ENCODE measurements at regions not wholly inside any gene's neighbourhood (a gene's known extent, or its start where the extent isn't known, plus 50 kb on each side); places are given as distances from the start of the nearest gene placed in this dataset.
"Not testable (repeated sequence)": the region's sequence is repeated elsewhere in the genome, so short reads cannot be mapped to it uniquely, and the experiment has no call there.

DNA sequence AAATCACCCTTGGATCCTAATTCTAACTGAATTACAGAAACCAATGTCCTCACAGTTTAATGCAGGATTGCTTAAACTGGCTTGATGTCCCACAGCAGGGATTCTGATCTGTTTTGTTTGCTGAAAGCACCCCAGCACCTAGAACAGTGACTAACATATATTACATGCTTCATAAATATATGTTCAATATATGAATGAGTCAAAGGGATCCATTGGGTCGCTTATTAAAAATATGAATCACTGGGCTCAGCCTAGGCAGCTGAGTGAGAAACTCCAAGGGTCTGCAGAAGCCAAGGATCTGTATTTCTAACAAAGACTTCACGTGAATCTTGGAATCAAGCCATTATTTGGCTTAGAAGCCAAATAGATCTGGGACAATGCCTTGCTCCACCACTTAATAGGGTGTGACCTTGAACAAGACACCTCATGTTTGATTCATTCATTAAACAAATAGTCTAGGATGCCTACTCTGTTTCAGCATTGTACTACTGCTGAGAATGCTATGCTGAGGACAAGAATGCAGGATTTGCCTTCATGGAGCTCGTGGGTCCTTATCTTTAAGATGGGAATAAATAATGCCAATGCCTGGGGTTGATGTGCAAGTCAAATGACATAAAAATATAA, 103.4 kb upstream of the DLX6 start:
- intact Hi-C loops (cut with micrococcal nuclease) = no loop called here
- H3K9me3 Mint-ChIP-seq = no peaks in the 10 kb centered on the region
- H3K4me1 Mint-ChIP-seq (ENCODE audit: low read depth) = no peaks in the 10 kb centered on the region
- no peak overlapping the region for H3K27ac Mint-ChIP-seq
- peaks cover 11% of the 10 kb centered on the region for H3K27me3 Mint-ChIP-seq (ENCODE audit: low read depth)
- no peak overlapping the region for H3K4me3 Mint-ChIP-seq
- H3K36me3 Mint-ChIP-seq (ENCODE audit: low read depth) = no peaks in the 10 kb centered on the region
- DNase-seq = no peak
- CTCF ChIA-PET = interaction anchor here (0.6 kb wide), 1 partner anchor 19 kb away, joined by 3 read pairs; no protein-coding TSS in a partner anchor

DNA sequence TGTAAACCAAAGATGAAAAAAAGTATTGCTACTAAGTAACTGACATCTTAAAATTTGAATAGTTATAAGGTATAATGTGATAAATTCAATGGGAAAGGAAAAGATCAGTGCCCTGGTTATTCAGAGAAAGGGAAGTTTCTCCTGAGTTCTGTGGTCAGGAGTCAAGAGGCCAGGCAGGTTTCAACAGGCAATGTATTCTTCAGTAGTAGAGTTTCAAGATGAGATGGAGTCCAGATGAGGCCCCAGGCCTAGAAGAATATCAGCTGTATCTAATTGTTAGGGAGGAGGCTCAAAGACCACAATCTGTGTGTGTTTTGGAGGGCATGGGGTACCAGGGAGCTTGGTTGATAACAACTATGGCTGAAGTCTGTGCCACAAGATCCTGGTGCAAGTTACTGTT, 101.4 kb upstream of the DLX6 start:
- no peak for DNase-seq
- H3K36me3 Mint-ChIP-seq (ENCODE audit: low read depth) = no peaks in the 10 kb centered on the region
- H3K27ac Mint-ChIP-seq = no peak overlapping the region
- intact Hi-C loops (cut with micrococcal nuclease) = no loop called here
- peaks cover 14% of the 10 kb centered on the region for H3K27me3 Mint-ChIP-seq (ENCODE audit: low read depth)
- no peaks in the 10 kb centered on the region for H3K9me3 Mint-ChIP-seq
- H3K4me3 Mint-ChIP-seq = no peak overlapping the region
- CTCF ChIA-PET = interaction anchor here (0.6 kb wide), 1 partner anchor 361 kb away, joined by 3 read pairs; no protein-coding TSS in a partner anchor
- no peaks in the 10 kb centered on the region for H3K4me1 Mint-ChIP-seq (ENCODE audit: low read depth)

DNA sequence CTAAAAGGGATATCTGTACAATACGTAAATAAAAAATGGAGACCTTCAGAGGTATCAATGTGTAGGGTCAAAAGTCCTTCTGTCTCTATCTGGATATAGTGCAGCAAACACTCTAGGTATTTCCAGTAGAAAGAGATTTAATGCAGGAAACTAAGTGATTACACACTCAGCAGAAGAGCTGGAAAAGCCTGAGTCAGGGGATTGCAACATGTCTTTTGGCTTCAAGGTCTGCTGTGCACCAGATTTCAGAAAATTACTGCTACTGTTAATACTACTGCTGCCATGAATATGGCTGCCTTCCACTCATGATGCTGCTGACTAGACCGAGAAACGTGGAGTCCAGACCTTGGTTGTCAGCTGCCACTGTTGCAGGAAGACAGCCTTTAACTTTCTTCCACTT, 94.9 kb upstream of the DLX6 start:
- no peak for DNase-seq
- H3K9me3 Mint-ChIP-seq = no peaks in the 10 kb centered on the region
- no peaks in the 10 kb centered on the region for H3K36me3 Mint-ChIP-seq (ENCODE audit: low read depth)
- H3K4me3 Mint-ChIP-seq = no peak overlapping the region
- CTCF ChIA-PET = no interaction called here
- intact Hi-C loops (cut with micrococcal nuclease) = no loop called here
- H3K27ac Mint-ChIP-seq = no peak overlapping the region
- no peaks in the 10 kb centered on the region for H3K4me1 Mint-ChIP-seq (ENCODE audit: low read depth)
- peaks cover 22% of the 10 kb centered on the region for H3K27me3 Mint-ChIP-seq (ENCODE audit: low read depth)

DNA sequence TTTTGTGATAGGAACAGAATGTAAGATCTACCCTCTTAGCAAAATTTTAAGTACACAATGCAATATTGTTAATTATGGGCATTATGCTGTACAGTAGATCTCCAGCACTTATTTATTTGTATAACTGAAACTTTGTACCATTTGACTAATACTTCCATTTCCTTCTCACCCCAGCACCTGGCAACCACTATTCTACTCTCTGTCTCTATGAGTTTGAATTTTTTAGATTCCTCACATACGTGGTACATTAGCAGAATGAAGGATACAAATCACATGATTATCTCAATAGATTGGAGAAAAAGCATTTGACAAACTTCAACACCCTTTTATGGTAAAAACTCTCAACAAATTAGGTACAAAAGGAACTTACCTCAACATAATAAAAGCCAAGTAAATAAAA, 90.3 kb upstream of the DLX6 start:
- no peak overlapping the region for H3K4me3 Mint-ChIP-seq
- H3K36me3 Mint-ChIP-seq (ENCODE audit: low read depth) = no peaks in the 10 kb centered on the region
- H3K27me3 Mint-ChIP-seq (ENCODE audit: low read depth) = peaks cover 22% of the 10 kb centered on the region
- intact Hi-C loops (cut with micrococcal nuclease) = no loop called here
- no peak overlapping the region for H3K27ac Mint-ChIP-seq
- DNase-seq = no peak
- no peaks in the 10 kb centered on the region for H3K9me3 Mint-ChIP-seq
- CTCF ChIA-PET = no interaction called here
- H3K4me1 Mint-ChIP-seq (ENCODE audit: low read depth) = no peaks in the 10 kb centered on the region

DNA sequence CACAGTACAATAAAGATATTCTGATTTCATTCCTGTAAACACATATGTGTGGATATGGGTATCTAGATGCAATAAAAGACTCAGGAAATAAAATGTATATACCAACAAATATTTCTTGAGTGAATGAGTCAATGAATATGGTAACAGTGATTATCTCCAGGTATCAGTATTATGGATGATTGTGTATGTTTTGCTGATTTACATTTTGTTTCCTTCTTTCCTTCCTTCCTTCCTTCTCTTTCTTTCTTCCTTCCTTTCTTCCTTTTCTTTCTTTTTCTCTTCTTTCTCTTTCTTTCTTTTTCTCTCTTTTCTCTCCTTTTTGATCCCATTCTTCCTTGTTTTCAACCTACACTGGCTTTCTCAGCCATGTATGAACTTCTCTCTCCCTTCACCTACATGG, 85.3 kb upstream of the DLX6 start:
- H3K36me3 Mint-ChIP-seq (ENCODE audit: low read depth) = no peaks in the 10 kb centered on the region
- CTCF ChIA-PET = no interaction called here
- H3K4me3 Mint-ChIP-seq = no peak overlapping the region
- no peak overlapping the region for H3K27ac Mint-ChIP-seq
- no peak for DNase-seq
- intact Hi-C loops (cut with micrococcal nuclease) = no loop called here
- H3K9me3 Mint-ChIP-seq = no peaks in the 10 kb centered on the region
- no peaks in the 10 kb centered on the region for H3K4me1 Mint-ChIP-seq (ENCODE audit: low read depth)
- H3K27me3 Mint-ChIP-seq (ENCODE audit: low read depth) = peaks cover 28% of the 10 kb centered on the region

DNA sequence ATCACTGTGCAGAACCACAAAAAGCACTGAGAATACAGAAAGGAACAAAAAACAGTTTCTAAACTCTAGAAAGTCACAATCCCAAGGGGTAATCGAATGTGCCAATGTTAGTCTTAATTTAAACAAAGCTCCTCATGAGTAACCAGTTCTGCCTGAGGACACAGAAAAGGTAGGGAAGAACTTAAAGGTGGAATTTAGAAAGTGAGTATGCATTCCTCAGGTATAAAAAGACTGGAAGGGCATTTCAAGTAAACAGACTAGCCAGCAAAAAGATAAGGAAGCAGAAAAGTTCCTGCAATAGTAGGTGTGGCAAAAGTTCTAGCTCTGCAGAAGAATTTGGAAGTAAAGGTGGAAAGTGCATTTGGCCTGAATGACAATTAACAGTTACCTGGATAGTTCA, 84.6 kb upstream of the DLX6 start:
- Mint-ChIP-seq H3K27me3 (ENCODE audit: low read depth) (peaks cover 24% of the 10 kb centered on the region), H3K4me3 (no peak overlapping the region), H3K4me1 (ENCODE audit: low read depth) (no peaks in the 10 kb centered on the region), H3K27ac (no peak overlapping the region), H3K36me3 (ENCODE audit: low read depth) (no peaks in the 10 kb centered on the region), H3K9me3 (no peaks in the 10 kb centered on the region)
- CTCF ChIA-PET = no interaction called here
- intact Hi-C loops (cut with micrococcal nuclease) = no loop called here
- no peak for DNase-seq

DNA sequence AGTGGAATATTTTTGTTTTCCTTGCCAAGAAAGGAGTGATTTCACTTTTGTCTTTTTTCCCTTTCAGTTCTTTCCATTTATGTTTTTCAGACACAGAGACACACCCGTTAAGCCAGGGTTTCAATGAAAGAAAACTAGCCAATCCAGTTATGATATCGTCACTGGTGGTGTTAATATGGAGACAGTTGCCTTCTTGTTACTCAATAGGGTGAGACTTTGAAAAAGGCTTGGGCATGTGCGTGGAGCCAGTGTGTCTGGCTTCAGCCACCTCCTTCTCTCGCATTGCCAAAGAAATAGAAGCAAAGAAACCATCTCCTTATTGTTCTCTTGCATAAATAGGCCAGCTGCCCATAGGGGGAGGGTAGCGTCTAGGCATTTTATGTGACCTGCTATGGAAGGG, 84.1 kb upstream of the DLX6 start:
- DNase-seq = no peak
- CTCF ChIA-PET = no interaction called here
- intact Hi-C loops (cut with micrococcal nuclease) = no loop called here

DNA sequence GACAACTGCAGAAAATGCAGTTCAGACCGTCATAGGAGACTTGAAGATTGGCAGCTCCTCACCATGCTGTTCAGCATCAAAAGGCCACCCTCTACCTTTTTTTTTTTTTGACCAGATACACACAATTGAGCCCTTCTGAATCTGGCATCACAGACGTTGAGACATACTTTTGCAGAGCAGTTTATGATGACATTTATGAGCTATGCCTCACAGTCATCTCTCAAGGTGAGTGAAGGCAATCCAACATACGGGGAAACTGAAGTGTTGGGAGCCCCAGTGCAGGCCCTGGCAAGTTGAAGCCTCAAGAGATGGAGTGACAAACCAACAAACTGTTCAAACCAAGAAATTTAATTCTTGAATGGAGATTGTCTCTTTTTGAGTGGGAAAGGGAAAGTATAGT, 83.6 kb upstream of the DLX6 start:
- DNase-seq = no peak
- CTCF ChIA-PET = no interaction called here
- Mint-ChIP-seq H3K9me3 (no peaks in the 10 kb centered on the region), H3K27me3 (ENCODE audit: low read depth) (peaks cover 18% of the 10 kb centered on the region), H3K4me1 (ENCODE audit: low read depth) (no peaks in the 10 kb centered on the region), H3K4me3 (no peak overlapping the region), H3K27ac (no peak overlapping the region), H3K36me3 (ENCODE audit: low read depth) (no peaks in the 10 kb centered on the region)
- intact Hi-C loops (cut with micrococcal nuclease) = no loop called here

More for the DNA sequence above, 84.1 kb upstream of the DLX6 start:
- H3K27me3 Mint-ChIP-seq (ENCODE audit: low read depth) = peaks cover 21% of the 10 kb centered on the region
- no peak overlapping the region for H3K4me3 Mint-ChIP-seq
- H3K36me3 Mint-ChIP-seq (ENCODE audit: low read depth) = no peaks in the 10 kb centered on the region
- no peaks in the 10 kb centered on the region for H3K9me3 Mint-ChIP-seq
- H3K27ac Mint-ChIP-seq = no peak overlapping the region
- H3K4me1 Mint-ChIP-seq (ENCODE audit: low read depth) = no peaks in the 10 kb centered on the region

DNA sequence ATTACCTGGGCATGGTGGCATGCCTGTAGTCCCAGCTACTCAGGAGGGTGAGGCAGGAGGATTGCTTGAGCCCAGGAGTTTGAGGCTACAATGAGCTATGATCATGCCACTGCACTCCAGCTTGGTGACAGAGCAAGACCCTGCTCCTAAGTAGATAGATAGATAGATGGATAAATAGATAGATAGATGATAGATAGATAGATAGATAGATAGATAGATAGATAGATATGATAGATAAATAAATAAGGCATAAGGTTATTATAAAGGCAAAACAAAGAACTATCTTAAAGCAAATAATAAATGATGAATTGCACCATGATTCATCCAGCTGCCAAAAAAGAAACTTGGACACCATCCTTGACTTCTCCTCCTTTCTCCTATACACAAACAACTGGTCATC, 82.0 kb upstream of the DLX6 start:
- H3K9me3 Mint-ChIP-seq; H3K36me3 Mint-ChIP-seq (ENCODE audit: low read depth); H3K4me1 Mint-ChIP-seq (ENCODE audit: low read depth); CTCF ChIA-PET; intact Hi-C loops (cut with micrococcal nuclease); H3K4me3 Mint-ChIP-seq; DNase-seq; H3K27ac Mint-ChIP-seq: not testable (repeated sequence)
- H3K27me3 Mint-ChIP-seq (ENCODE audit: low read depth) = peaks cover 18% of the 10 kb centered on the region

DNA sequence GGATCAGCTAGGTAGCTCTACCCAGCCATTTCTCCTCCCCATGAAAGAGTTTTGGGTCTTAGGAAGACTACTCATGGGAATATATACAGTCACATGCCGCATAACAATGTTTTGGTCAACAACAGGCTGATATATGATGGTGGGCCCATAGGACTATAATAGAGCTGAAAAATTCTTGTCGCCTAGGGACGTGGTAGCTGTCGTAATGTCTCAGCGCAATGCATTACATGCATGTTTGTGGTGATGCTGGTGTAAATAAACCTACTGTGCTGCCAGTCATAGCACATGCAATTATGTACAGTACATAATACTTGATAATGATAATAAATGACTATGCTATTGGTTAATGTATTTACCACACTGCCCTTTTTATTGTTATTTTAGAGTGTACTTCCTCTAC, 78.2 kb upstream of the DLX6 start:
- DNase-seq = no peak
- H3K36me3 Mint-ChIP-seq (ENCODE audit: low read depth) = no peaks in the 10 kb centered on the region
- H3K4me1 Mint-ChIP-seq (ENCODE audit: low read depth) = no peaks in the 10 kb centered on the region
- no peak overlapping the region for H3K27ac Mint-ChIP-seq
- intact Hi-C loops (cut with micrococcal nuclease) = no loop called here
- no peaks in the 10 kb centered on the region for H3K9me3 Mint-ChIP-seq
- peaks cover 5% of the 10 kb centered on the region for H3K27me3 Mint-ChIP-seq (ENCODE audit: low read depth)
- H3K4me3 Mint-ChIP-seq = no peak overlapping the region
- CTCF ChIA-PET = interaction anchor here (1.0 kb wide), 1 partner anchor 54 kb away, joined by 3 read pairs; no protein-coding TSS in a partner anchor

DNA sequence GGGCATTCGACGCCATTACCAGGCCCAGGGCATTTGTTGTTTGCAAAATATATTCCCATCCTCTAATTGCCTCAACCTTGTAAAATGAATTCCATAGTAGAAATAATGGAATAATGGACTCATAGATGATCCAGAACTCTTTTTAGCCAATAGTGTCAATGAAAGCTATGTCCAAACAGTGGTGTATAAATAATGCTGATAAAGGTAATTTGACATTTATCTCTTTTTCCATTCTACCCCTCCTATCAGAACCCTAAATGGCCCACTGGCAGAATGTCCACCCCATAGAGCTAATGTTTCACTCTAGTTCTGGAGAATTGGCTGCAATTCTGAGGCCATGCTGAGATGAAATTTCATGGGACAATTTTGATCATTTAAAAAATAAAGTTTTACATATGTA, 76.4 kb upstream of the DLX6 start:
- Mint-ChIP-seq H3K9me3 (no peaks in the 10 kb centered on the region), H3K4me1 (ENCODE audit: low read depth) (no peaks in the 10 kb centered on the region), H3K27me3 (ENCODE audit: low read depth) (no peaks in the 10 kb centered on the region), H3K4me3 (no peak overlapping the region), H3K27ac (no peak overlapping the region), H3K36me3 (ENCODE audit: low read depth) (no peaks in the 10 kb centered on the region)
- intact Hi-C loops (cut with micrococcal nuclease) = no loop called here
- DNase-seq = no peak
- CTCF ChIA-PET = no interaction called here

DNA sequence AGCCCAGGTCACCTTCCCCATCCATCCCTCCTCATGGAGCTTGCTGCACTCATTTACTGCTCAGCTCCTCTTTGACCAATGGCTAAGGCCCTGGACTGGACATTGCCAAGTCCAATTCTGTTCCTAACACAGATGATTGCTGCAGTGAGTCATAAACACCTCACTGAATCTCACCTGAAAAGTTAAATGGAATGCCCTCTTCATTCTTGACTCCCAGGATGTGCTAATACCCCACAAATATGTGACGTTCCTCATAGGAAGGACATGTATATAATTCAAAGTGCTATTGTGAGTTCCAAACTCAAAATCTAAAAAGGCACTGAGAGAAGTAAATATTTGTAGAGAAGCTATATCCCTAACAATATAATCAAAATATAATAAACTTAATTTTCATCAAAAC, 73.5 kb upstream of the DLX6 start:
- no peak for DNase-seq
- CTCF ChIA-PET = no interaction called here
- peaks cover 6% of the 10 kb centered on the region for H3K27me3 Mint-ChIP-seq (ENCODE audit: low read depth)

DNA sequence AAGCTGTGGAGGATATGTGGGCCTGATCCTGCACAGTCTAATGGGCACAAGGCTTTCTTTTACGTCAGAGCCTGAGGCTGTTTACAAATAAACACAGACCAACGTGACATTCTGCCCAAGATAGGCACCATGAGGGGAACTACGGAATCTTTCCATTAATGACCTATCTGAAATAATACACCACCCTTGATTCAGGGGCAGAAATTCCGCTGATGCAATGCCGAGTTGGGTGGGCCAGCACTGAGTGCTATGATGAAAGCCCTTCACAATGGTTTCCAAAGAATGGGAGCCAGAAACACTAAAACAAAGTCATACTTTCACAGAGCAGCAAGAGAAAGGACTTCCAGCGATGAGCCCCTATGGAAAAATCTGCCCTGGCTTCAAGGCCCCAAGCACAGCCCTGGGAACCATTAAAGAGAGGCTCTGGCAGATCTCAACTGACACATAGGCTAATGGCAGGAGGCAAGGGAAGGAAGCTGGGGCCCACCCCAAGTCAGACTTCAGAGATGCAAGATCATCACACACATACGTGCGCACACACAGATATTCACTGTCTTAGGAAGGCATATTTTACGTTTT, 72.2 kb upstream of the DLX6 start:
- Mint-ChIP-seq H3K27ac (no peak overlapping the region), H3K27me3 (ENCODE audit: low read depth) (peaks cover 6% of the 10 kb centered on the region), H3K9me3 (no peaks in the 10 kb centered on the region), H3K4me1 (ENCODE audit: low read depth) (no peaks in the 10 kb centered on the region), H3K36me3 (ENCODE audit: low read depth) (no peaks in the 10 kb centered on the region), H3K4me3 (no peak overlapping the region)
- CTCF ChIA-PET = no interaction called here
- intact Hi-C loops (cut with micrococcal nuclease) = no loop called here
- DNase-seq = no peak

More for the DNA sequence above, 73.5 kb upstream of the DLX6 start:
- Mint-ChIP-seq H3K4me1 (ENCODE audit: low read depth) (no peaks in the 10 kb centered on the region), H3K4me3 (no peak overlapping the region), H3K27ac (no peak overlapping the region), H3K9me3 (no peaks in the 10 kb centered on the region), H3K36me3 (ENCODE audit: low read depth) (no peaks in the 10 kb centered on the region)
- intact Hi-C loops (cut with micrococcal nuclease) = no loop called here
